ENCODE measurements at regions not wholly inside any gene's neighbourhood (a gene's known extent, or its start where the extent isn't known, plus 50 kb on each side); places are given as distances from the start of the nearest gene placed in this dataset.

GRCh38 chr5:15263942-15264341 is 236.0 kb upstream of the FBXL7 start:
- Histone ChIP-seq H3K4me2 (ENCODE audit: low read depth, low read length) (no peak overlapping the region), H3K9me3 (replicated peaks; ENCODE audit: insufficient read depth, low read length) (no peaks in the 10 kb centered on the region), H3K9me2 (replicated peaks; ENCODE audit: insufficient read depth, low read length) (no peaks in the 10 kb centered on the region), H3K36me3 (replicated peaks; ENCODE audit: insufficient read depth, low read length) (no peaks in the 10 kb centered on the region), H3F3A (ENCODE audit: insufficient read depth, low read length) (no peaks in the 10 kb centered on the region), H3K9ac (ENCODE audit: low read length) (no peak overlapping the region), H3K27ac (ENCODE audit: low read length) (no peak overlapping the region), H3K27me3 (replicated peaks; ENCODE audit: insufficient read depth, low read length) (no peaks in the 10 kb centered on the region), H3K4me3 (ENCODE audit: low read length) (no peak overlapping the region), H4K20me1 (ENCODE audit: insufficient read depth, low read length) (no peaks in the 10 kb centered on the region), H3K79me2 (ENCODE audit: low read length) (no peaks in the 10 kb centered on the region), H2AFZ (ENCODE audit: low read length) (no peak overlapping the region), H3K4me1 (ENCODE audit: low read length) (no peaks in the 10 kb centered on the region)
- TF ChIP-seq CTCF (IDR thresholded peaks at IDR 0.05; ENCODE audit: low read length) (no peak), EZH2phosphoT487 (IDR thresholded peaks at IDR 0.05; ENCODE audit: low read length) (no peak), EZH2 (optimal IDR thresholded peaks at IDR 0.05; ENCODE audit: low read depth, low read length) (no peak)
- no peak for DNase-seq

- Histone ChIP-seq H4K20me1 (ENCODE audit: insufficient read depth, low read length) (no peaks in the 10 kb centered on the region), H3K9ac (ENCODE audit: low read length) (no peak overlapping the region), H3K36me3 (replicated peaks; ENCODE audit: insufficient read depth, low read length) (no peaks in the 10 kb centered on the region), H3K9me3 (replicated peaks; ENCODE audit: insufficient read depth, low read length) (no peaks in the 10 kb centered on the region), H3F3A (ENCODE audit: insufficient read depth, low read length) (no peaks in the 10 kb centered on the region), H3K27me3 (replicated peaks; ENCODE audit: insufficient read depth, low read length) (no peaks in the 10 kb centered on the region), H3K79me2 (ENCODE audit: low read length) (no peaks in the 10 kb centered on the region), H2AFZ (ENCODE audit: low read length) (no peak overlapping the region), H3K4me2 (ENCODE audit: low read depth, low read length) (no peak overlapping the region), H3K4me3 (ENCODE audit: low read length) (no peak overlapping the region), H3K9me2 (replicated peaks; ENCODE audit: insufficient read depth, low read length) (no peaks in the 10 kb centered on the region), H3K27ac (ENCODE audit: low read length) (no peak overlapping the region), H3K4me1 (ENCODE audit: low read length) (no peaks in the 10 kb centered on the region)
- no peak for DNase-seq
- no peak for TF ChIP-seq EZH2phosphoT487 (IDR thresholded peaks at IDR 0.05; ENCODE audit: low read length)
- no peak for TF ChIP-seq EZH2 (optimal IDR thresholded peaks at IDR 0.05; ENCODE audit: low read depth, low read length)
- no peak for TF ChIP-seq CTCF (IDR thresholded peaks at IDR 0.05; ENCODE audit: low read length)
These were observed 236.6 kb upstream of the FBXL7 start for GRCh38 chr5:15263406-15263805.

GRCh38 chr5:15261269-15261995 is 238.5 kb upstream of the FBXL7 start:
- H4K20me1 ChIP-seq (ENCODE audit: insufficient read depth, low read length): no peaks in the 10 kb centered on the region
- no peak overlapping the region for H3K4me2 ChIP-seq (ENCODE audit: low read depth, low read length)
- no peak overlapping the region for H2AFZ ChIP-seq (ENCODE audit: low read length)
- H3K9me2 ChIP-seq (replicated peaks; ENCODE audit: insufficient read depth, low read length): no peaks in the 10 kb centered on the region
- H3K27ac ChIP-seq (ENCODE audit: low read length): no peak overlapping the region
- no peak overlapping the region for H3K4me3 ChIP-seq (ENCODE audit: low read length)
- H3K27me3 ChIP-seq (replicated peaks; ENCODE audit: insufficient read depth, low read length): no peaks in the 10 kb centered on the region
- H3K4me1 ChIP-seq (ENCODE audit: low read length): no peaks in the 10 kb centered on the region
- H3K36me3 ChIP-seq (replicated peaks; ENCODE audit: insufficient read depth, low read length): no peaks in the 10 kb centered on the region
- TF ChIP-seq EZH2 (optimal IDR thresholded peaks at IDR 0.05; ENCODE audit: low read depth, low read length) (no peak), CTCF (IDR thresholded peaks at IDR 0.05; ENCODE audit: low read length) (no peak), EZH2phosphoT487 (IDR thresholded peaks at IDR 0.05; ENCODE audit: low read length) (no peak)
- DNase-seq: no peak
- no peaks in the 10 kb centered on the region for H3K79me2 ChIP-seq (ENCODE audit: low read length)
- no peaks in the 10 kb centered on the region for H3F3A ChIP-seq (ENCODE audit: insufficient read depth, low read length)
- no peak overlapping the region for H3K9ac ChIP-seq (ENCODE audit: low read length)
- H3K9me3 ChIP-seq (replicated peaks; ENCODE audit: insufficient read depth, low read length): no peaks in the 10 kb centered on the region

All from MM.1S (cell line).